Peyer's patch (tissue), 4 donors: ENCODE measurements at regions not wholly inside any gene's neighbourhood (a gene's known extent, or its start where the extent isn't known, plus 50 kb on each side); places are given as distances from the start of the nearest gene placed in this dataset.

Source experiments
- DNase-seq, 3 donors: peaks; one replicate each; pipeline ENCODE4 v3.0.0-alpha.2; 2017 to 2019
- H3K27ac ChIP-seq, 4 donors: fragments of 200-600 bp; sonication (generic); one replicate each; pipeline ENCODE4 v1.5.1; 2016 to 2019
- H3K27me3 ChIP-seq, 2 donors: fragments of 200-600 bp; sonication (generic); one replicate each; pipeline ENCODE4 v1.5.1; 2019
- H3K36me3 ChIP-seq, 3 donors: fragments of 200-600 bp; sonication (generic); one replicate each; pipeline ENCODE4 v1.5.1; 2016 to 2019
- H3K4me1 ChIP-seq, 4 donors: fragments of 200-600 bp; sonication (generic); one replicate each; pipeline ENCODE4 v1.5.1; 2016 to 2019
- H3K4me3 ChIP-seq, 4 donors: fragments of 200-600 bp; sonication (generic); 1 replicate in 3 of 4; 2 replicates in 1 of 4; pipeline ENCODE4 v1.5.1; 2016 to 2019; ENCODE audit warnings: mild to moderate bottlenecking in 1 of 4
- H3K9me3 ChIP-seq, 4 donors: fragments of 200-600 bp; sonication (generic); one replicate each; pipeline ENCODE4 v1.5.1; 2016 to 2019; ENCODE audit warnings: mild to moderate bottlenecking in 1 of 4
- POLR2A ChIP-seq, 2 donors: fragments of 450-650 bp; IDR thresholded peaks; one replicate each; pipeline ENCODE4 v1.5.1; 2017; ENCODE audit warnings: antibody characterized with exemption in 2 of 2, mild to moderate bottlenecking in 2 of 2, moderate library complexity in 2 of 2
- TF ChIP-seq, protein P1 (sequence below), 6 experiments: fragments of 450-650 bp in 4 of 6; fragments of 200-600 bp in 2 of 6; sonication (generic) in 1 of 6; IDR thresholded peaks; one replicate each; pipeline ENCODE4 v1.5.1; 2017 to 2019; ENCODE audit warnings: antibody characterized with exemption in 6 of 6, mild to moderate bottlenecking in 3 of 6, moderate library complexity in 1 of 6

DNA sequence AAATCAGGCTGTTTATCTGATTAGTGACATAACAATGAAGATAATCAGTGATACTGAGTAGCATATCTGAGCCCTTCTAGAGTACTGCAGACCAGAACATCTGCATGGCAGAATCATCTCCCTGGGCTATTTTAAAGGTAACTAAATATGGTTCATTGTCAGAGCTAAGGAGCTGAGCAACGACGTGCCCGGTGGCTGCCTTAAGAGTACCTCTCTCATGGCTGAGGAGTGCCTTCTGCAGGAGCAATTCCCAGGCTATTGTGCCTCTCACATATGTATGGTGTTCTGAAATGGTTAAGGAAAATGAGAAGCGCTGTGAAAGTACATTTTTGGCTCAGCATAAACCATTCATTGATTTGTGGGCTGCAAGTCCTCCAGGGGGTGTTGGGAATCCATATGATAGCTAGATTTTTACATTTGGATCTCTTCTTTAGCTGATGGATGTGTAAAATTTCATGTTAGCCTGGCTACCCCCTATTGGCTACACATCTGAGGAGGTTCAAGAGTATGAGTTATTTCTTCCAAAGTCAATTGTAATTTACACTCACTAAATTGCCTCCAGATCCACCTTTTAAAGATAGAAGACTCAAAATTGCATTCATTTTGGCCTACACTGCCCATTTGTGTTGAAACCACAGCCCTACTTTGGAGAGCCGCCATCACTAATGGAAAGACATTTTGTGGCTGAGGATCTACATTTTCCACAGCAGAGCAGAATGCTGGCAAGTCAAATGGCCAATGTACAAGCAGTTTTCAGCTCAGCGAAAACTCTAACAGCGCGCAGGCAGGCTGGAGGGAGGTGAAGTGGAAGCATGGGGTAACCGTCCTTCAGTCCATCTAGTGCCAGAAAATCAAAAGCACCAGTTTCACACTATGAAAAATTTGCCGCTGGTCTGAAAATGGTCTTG is 198.0 kb downstream of the SIM1 start:
- TF ChIP-seq, protein P1, sequence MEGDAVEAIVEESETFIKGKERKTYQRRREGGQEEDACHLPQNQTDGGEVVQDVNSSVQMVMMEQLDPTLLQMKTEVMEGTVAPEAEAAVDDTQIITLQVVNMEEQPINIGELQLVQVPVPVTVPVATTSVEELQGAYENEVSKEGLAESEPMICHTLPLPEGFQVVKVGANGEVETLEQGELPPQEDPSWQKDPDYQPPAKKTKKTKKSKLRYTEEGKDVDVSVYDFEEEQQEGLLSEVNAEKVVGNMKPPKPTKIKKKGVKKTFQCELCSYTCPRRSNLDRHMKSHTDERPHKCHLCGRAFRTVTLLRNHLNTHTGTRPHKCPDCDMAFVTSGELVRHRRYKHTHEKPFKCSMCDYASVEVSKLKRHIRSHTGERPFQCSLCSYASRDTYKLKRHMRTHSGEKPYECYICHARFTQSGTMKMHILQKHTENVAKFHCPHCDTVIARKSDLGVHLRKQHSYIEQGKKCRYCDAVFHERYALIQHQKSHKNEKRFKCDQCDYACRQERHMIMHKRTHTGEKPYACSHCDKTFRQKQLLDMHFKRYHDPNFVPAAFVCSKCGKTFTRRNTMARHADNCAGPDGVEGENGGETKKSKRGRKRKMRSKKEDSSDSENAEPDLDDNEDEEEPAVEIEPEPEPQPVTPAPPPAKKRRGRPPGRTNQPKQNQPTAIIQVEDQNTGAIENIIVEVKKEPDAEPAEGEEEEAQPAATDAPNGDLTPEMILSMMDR (IDR thresholded peaks at IDR 0.05), result no peak
- no peak for TF ChIP-seq POLR2A (IDR thresholded peaks at IDR 0.05)
- Histone ChIP-seq H3K4me1 (no peaks in the 10 kb centered on the region), H3K9me3 (no peaks in the 10 kb centered on the region), H3K27ac (no peak overlapping the region), H3K27me3 (no peaks in the 10 kb centered on the region), H3K36me3 (no peaks in the 10 kb centered on the region), H3K4me3 (no peak overlapping the region)
- no peak for DNase-seq

GRCh38 chr6:100262086-100262485 is 202.6 kb downstream of the SIM1 start:
- Histone ChIP-seq H3K4me1 (no peaks in the 10 kb centered on the region), H3K27me3 (no peaks in the 10 kb centered on the region), H3K9me3 (no peaks in the 10 kb centered on the region), H3K36me3 (no peaks in the 10 kb centered on the region), H3K27ac (no peak overlapping the region), H3K4me3 (no peak overlapping the region)
- TF ChIP-seq, protein P1 (IDR thresholded peaks at IDR 0.05), result no peak
- TF ChIP-seq POLR2A (IDR thresholded peaks at IDR 0.05), result no peak
- DNase-seq, result no peak

- no peak for DNase-seq
- Histone ChIP-seq H3K9me3 (no peaks in the 10 kb centered on the region), H3K4me1 (no peaks in the 10 kb centered on the region), H3K4me3 (no peak overlapping the region), H3K27ac (no peak overlapping the region), H3K27me3 (no peaks in the 10 kb centered on the region), H3K36me3 (no peaks in the 10 kb centered on the region)
- no peak for TF ChIP-seq POLR2A (IDR thresholded peaks at IDR 0.05)
- TF ChIP-seq, protein P1 (IDR thresholded peaks at IDR 0.05), result no peak
Measured at GRCh38 chr6:100261486-100261885, 203.2 kb downstream of the SIM1 start.

GRCh38 chr6:100260584-100260983 is 204.1 kb downstream of the SIM1 start:
- TF ChIP-seq, protein P1 (IDR thresholded peaks at IDR 0.05), result no peak
- no peak overlapping the region for H3K4me3 ChIP-seq
- no peaks in the 10 kb centered on the region for H3K9me3 ChIP-seq
- no peak overlapping the region for H3K27ac ChIP-seq
- DNase-seq, result no peak
- H3K4me1 ChIP-seq, result no peaks in the 10 kb centered on the region
- H3K27me3 ChIP-seq, result no peaks in the 10 kb centered on the region
- no peaks in the 10 kb centered on the region for H3K36me3 ChIP-seq

DNA sequence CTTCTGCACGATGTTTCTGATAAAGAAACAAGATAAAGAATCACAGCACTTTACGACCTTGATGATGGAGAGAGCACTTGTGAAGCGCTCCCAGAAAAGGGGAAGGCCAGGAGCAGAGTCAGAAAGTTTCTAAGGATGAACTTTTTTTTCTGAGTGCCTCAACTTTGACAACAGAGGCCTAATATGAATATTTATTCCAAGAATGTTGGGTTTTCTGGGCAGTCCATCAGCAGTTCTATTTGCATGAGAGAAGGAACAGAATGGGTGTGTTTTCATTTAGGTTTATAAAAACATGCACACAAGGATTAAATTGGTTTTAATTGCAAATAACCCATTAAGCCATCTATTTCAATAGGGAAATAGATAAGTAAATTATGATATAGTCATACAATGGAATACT is 204.9 kb downstream of the SIM1 start:
- no peak for DNase-seq
- Histone ChIP-seq H3K27me3 (no peaks in the 10 kb centered on the region), H3K27ac (no peak overlapping the region), H3K36me3 (no peaks in the 10 kb centered on the region), H3K4me1 (no peaks in the 10 kb centered on the region), H3K4me3 (no peak overlapping the region), H3K9me3 (no peaks in the 10 kb centered on the region)
- no peak for TF ChIP-seq POLR2A (IDR thresholded peaks at IDR 0.05)
- TF ChIP-seq, protein P1 (IDR thresholded peaks at IDR 0.05), result no peak
